HG03097 (cell line): ENCODE measurements at regions not wholly inside any gene's neighbourhood (a gene's known extent, or its start where the extent isn't known, plus 50 kb on each side); places are given as distances from the start of the nearest gene placed in this dataset.

Source experiments
- ATAC-seq: cut with Tn5 transposase; IDR thresholded peaks from one replicate; pipeline ENCODE4 v1.9.1; 2021; ENCODE audit not compliant: unreplicated experiment, low FRiP score

DNA sequence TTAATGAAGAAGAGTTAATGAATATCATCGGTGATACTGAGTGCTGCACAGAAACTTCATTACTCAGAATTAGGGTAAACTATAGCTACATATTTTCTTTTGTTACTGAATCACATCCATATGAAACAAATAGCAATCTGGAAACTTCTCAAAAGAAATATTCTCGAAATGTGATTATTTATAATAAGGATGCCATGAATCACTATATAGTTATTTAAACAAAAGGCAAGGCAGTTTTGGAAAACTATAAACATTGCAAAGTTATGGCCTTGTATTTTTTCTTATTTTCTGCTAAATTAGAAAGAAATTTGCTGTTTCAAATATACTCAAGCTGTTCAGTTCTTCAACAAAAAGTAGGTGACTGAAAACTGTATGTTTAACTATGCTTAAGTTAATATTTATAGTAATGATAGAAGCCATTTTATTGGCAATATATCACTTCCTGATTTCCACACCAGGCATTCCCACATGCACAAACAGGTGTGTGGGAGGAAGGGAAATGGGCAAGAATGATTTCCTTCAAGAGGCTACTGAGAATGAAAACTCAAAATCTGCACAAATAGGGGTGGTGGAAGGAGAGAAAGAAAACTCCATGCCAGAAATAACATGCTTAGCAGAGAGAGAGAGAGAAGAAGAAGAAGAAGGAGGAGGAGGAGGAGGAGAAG lies 74.5 kb upstream of the FRY start:
- no peak for ATAC-seq

DNA sequence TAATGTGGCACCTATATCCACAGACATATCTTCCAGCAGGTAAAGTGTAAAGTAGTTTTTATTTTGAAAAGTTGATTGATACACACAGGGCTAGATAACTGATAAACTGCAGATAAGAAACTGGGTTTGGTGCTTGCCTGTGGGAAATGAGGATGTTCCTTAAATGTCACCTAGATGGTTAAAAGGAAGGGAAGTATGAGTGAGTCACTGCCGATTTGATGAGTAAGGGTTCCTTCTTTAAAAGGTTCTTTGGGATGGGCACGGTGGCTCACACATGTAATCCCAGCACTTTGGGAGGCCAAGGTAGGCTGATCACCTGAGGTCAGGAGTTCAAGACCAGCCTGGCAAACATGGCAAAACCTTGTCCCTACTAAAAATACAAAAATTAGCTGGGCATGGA lies 73.8 kb upstream of the FRY start:
- no peak for ATAC-seq

DNA sequence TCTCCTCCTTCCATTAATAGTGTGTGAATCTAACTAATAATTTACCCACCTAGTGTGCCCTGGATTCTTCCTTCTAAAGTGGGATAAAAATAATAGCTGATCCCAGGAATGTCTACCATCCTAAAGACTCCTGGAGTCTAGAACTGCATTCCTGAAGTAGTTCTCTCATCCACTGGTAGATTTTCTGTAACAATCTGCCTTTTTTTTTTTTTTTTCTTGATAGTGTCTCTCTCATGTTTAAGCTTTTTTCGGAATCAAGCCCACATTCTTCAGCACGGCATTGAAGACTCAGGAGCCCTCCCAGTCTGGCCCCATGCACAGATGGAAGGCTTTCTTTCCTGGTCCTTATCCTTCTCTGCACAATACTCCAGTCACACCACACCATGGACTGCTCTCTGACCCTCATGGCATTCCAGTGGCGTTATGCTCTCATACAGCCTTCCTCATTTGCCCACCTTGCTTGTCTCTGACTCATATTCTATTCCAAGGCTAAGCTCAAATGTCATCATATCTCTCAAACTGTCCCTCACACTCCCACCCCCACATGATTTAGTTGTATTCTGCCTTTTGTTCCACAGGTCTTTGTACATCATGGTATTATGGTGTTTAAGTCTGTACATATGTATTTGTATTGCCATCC lies 68.7 kb upstream of the FRY start:
- no peak for ATAC-seq

DNA sequence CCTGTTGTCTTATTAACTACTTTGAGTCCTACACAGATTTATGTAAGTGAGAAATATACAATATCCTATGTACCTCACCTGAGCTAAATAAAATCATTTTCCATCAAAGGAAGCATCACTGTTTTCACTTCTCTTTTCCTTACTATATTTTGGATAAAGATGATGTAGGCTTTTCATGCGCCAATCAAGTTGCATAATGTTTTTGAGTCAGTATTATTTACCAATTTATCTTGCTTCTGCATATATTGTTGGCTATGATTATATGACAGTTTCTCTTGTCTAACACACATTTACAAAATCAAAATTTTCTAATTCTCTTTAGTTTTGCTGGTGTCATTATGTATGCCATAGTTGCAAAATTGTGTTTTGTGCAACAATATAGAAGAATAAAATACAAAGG lies 67.9 kb upstream of the FRY start:
- ATAC-seq = no peak

DNA sequence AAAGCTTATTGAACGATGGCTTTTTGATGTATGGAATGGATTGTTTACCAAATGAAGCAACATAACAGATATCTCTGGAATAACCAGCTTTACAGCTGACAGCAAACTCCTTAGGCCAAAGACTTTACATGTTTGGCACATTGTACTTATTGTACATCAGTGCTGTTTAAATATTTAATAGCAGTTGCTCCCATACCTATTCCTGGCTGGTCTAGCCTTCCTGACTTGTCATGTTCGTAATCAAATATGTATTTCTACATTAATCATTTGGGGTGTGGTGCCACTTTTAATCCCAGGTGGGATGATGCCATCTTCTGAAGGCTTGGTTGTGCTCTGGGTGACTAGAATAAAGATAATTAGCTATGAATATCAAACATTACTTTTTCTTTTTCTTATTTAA lies 67.4 kb upstream of the FRY start:
- no peak for ATAC-seq

DNA sequence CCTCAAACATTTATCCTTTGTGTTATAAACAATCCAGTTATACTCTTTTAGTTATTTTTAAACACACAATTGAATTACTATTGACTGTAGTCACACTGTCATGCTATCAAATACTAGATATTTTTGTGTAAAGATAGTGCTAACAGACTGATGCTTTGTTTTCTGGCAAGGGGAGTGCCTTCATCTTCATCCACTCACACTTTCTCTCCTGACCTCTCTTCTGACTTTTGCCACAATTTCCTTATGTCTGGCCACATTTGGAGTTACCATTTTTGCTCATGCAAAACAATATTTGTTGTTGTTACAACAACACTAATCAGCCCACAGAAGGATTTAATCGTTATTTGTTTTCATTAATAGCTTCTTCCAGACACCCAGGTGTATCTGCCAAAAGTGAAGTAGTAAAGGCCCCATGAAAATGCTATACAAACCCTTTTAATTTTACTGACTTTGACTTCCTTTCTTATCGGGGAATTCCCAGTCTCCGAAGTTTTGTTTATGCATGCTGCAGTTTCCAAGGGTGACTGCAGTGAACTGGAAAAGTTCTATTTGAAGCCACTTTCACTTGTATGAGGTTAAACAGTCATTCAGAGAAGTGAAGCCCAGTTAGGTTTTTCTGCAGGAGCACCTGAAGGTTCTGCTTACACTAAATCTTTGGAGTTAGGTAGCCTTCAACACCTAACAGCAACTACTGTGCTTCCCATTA lies 66.1 kb upstream of the FRY start:
- peak; percentile 78 for ATAC-seq

DNA sequence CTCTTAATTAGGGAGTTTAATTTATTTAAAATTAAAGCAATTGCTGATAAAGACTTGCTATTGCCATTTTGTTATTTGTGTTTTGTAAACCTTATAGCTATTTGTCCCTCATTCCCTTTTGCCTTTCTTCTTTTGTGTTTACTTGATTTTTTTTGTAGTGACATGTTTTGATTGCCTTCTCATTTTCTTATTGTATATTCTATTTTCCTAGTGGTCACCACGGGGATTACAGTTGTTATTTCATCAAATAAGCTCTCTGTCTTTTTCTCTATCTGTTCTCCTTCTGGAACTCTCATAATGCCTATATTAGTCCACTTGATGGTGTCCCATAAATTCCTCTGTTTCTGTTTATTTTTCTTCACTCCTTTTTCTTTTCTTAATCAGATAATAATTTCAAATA lies 64.4 kb upstream of the FRY start:
- no peak for ATAC-seq

DNA sequence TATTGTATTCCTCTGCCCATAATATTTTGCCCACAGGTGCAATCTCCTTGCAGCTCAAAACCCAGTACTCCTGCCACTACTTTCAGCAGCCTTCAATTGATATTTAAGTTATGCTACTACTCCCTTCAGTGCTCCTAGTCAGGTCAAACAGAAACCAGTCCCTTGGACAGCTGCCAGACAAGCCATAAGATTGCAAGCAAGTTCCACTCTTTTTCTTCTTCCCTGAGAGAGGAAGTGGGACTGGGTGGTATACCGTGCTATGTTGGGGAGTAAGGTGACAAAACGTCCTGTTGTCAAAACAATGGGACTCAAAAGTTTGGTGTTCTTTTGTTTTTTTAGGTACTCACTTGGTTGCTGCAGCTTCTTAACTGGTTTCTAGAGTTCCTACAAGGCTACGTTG lies 63.1 kb upstream of the FRY start:
- no peak for ATAC-seq

DNA sequence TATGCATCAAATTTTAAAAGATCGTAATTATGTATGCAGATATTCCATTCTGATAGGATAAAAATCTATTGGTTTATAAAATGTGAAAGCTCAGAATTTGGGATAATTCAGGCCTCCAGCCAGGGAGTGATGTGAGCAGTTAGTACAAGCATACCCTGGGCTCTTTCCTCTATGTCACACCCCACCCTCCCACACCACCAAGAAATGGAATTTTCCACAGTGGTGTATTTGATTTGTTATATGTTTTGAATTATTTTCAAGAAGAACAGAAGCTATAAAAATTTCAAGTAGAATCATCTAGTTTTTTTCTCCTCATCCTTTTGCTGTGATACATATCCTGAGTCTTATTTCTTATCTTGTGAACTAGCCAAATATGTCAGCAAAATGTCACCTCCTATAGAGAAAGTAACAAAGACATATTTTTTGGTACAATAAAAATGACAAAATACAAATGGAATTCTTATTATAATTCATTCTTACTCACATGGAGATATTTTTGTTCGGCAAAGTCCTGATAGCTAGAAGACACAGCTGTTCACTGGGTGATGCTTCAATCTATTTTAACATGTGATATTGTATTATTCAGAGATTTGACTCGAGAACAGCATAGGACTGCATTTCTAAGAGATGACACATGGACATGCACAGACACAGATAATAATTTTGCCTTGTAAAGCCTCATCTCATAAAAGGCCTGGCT lies 61.2 kb upstream of the FRY start:
- ATAC-seq = no peak

DNA sequence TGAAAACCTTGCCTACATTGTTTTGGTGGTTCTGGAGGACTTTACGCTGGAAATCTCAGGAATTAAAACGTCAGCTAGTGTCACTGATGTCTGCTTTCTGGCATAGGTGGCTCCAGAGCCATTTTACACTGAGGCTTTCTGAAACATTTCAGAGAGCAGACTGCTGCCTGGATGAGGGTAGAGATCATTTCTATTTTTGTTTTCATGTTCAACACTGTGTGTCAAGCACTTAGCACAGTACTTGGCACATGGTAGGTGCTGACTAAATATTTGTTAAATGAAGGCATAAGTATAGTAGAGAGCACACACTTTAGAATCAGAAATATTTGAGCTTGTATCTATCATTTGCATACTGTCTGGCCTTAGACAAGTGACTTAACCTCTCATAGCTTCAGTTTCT lies 59.1 kb upstream of the FRY start:
- no peak for ATAC-seq

DNA sequence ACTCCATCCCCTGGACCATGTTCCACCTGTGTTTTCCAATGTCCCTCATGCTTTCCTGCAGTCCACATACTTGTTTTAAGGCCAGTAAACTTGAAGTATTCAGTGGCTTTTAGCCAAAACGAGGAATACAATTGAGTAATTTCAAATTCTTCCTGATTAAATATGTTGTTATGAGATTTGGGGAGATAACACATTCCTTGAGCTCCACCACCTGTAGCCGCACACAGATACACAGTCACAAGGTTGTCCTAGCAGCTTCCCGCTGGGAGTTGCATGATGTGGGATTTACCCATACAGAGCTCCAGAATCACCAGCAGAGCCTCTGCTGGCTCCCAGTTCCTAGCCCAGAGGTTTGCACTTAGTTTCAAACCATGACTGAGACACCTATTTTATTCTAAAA lies 53.6 kb upstream of the FRY start:
- ATAC-seq = no peak

DNA sequence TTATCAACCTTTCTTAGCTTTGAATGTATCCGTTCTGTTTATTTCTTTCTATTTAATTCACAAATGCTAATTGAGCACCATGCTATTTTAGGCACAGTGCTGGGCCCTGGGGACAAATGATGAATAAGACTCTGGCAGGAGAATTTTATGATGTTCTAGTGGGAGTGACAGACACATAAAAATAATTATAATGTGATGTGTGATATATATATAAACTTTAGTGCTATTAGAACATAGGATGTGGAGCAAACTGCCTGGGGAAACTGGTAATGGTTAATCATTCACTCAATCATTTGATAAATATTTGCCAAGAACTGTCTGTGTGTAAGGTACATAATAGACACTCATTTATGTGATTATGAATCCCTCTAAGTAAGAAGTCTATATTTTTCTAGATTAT lies 50.7 kb upstream of the FRY start:
- no peak for ATAC-seq
